Activated T-helper 1 cell treated with anti-CD3 and anti-CD28 coated beads, Interleukin-2, amount 50 U/mL, for 16 hours (primary cell): ENCODE measurements at regions not wholly inside any gene's neighbourhood (a gene's known extent, or its start where the extent isn't known, plus 50 kb on each side); places are given as distances from the start of the nearest gene placed in this dataset.

ENCODE experiments used
- DNase-seq, 2 donors: peaks; one replicate each; pipeline ENCODE4 v3.0.0-alpha.2; 2020; ENCODE audit warnings: low read depth in 1 of 2, low spot score in 1 of 2

GRCh38 chr5:18098691-18099090 is 464.4 kb downstream of the TAF11L14 start:
- DNase-seq, result no peak

DNA sequence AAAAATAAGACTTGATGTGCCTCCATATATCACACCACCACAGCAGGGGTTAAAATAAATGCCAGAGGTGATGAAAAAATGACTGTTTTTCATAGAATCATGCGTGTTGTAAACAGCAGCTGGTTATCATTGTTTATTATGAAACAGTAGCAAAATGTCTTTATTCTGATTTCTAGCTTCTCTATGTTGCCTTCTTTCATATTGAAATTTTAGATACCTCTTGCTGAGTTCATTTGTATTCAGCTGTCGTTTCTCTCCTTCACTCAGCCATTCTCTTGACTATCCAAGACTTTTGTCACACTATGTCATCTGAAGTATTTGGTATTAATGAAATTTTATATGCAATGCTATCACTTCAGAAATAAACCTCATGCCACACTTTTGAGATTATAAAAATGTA is 465.0 kb downstream of the TAF11L14 start:
- no peak for DNase-seq

- no peak for DNase-seq
Measured at GRCh38 chr5:18101532-18101931, 467.3 kb downstream of the TAF11L14 start.

DNA sequence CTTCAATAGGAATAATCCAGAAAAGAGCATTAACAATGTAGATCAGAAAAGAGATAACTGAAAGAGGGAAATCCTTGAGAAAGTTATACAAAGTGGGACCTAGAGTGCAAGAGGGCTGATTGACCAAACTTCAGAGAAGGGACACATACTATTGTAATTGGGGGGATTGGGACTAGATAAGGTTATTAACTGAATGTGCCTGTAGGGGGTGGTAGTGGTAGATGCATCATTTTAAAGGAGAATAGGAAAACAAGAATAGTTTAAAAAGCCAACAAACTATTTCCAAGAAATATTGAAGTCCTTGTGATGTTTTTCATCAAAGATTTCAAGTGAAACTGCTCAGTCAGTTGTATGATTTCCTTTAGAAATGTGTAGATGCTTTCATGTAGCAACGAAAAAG is 468.5 kb downstream of the TAF11L14 start:
- DNase-seq, result no peak

DNA sequence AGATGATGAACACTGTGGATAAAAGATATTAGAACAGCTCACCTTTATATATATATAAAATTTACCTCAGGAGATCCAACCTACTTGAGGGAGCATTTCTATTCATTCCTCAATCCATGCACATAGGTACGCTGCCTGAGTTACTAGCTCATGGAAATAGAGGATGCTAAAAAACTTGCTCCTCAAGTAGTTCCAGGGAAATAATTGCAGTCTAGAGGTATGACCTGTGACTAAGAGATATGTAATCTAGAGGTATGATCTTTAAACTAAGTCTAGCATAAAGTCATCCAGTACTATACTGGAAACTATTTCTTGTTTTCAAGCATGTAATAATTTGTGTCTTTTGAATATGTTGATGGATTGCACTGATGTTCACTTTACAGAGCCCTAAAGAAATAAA is 471.2 kb downstream of the TAF11L14 start:
- DNase-seq, result no peak

GRCh38 chr5:18111906-18112465 is 477.7 kb downstream of the TAF11L14 start:
- no peak for DNase-seq

GRCh38 chr5:18113721-18114120 is 479.5 kb downstream of the TAF11L14 start:
- no peak for DNase-seq

GRCh38 chr5:18114151-18114757 is 480.0 kb downstream of the TAF11L14 start:
- DNase-seq, result no peak

DNA sequence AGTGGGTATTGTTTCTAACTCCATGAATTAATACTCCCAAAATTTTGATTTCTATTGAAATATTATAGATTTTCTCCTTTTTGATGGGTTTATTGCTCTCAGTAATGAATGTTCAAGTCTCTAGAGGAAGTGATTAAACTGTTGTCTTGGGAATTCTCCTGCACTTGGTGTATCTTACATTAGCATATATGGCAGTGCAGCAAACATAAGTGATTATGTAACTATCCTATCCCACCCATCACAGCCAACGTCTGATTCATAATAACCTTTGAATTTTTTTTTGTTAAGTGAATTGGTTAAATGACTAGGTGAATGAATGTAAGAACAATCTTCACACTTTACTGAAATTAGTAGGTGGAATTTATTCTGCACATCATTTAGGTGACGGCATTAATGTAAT is 483.7 kb downstream of the TAF11L14 start:
- DNase-seq, result no peak

DNA sequence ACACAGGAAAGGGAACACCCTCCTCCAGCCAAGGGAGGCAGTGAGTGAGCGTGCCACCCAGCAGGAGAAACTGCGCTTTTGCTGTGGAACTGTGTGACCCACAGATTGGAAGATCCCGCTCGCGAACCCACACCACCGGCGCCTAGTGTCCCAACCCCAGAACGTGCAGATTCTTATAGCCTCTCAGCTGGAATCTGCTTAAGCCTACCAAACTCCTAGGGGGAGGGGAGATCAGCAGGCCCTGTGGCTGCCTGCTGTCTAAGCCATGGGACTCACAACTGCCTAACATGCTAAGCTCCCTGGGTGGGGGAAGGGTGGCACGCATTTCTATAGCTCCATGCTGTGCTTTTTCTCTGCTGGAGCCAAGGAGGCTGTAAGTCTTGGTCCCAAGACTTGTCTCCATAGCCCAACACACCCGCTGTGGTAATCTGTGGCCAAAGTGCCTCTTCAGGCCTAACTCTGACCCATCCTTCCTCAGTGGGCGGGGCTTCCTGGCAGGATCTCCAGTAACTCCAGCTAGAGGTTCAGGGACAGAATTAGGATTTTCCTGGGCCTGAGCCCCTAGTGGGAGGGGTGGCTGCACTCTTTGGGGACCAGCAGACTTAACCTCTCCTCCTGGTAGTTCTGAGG is 485.0 kb downstream of the TAF11L14 start:
- no peak for DNase-seq

DNA sequence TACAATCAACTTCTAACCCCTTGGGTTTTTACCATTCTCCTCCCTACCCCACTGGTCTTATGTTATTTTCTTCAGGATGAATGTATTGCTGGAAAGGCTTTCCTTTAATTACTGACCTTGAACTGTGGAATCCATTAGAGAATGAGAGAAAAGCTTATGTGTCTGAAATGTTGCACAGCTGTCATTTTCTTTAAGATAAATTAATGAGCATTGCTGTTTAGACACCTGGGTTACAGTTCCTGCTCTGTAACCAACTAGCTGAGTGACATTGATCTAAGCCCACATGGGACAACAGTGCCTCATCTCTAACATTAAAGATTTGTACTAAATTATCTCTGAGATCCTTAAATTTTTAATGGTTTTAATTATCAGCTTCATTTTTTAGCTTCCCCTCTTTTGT is 507.0 kb downstream of the TAF11L14 start:
- no peak for DNase-seq

- DNase-seq, result no peak
Measured at GRCh38 chr5:18142831-18143230, 508.6 kb downstream of the TAF11L14 start.

GRCh38 chr5:18152671-18153070 is 518.4 kb downstream of the TAF11L14 start:
- DNase-seq, result no peak

DNA sequence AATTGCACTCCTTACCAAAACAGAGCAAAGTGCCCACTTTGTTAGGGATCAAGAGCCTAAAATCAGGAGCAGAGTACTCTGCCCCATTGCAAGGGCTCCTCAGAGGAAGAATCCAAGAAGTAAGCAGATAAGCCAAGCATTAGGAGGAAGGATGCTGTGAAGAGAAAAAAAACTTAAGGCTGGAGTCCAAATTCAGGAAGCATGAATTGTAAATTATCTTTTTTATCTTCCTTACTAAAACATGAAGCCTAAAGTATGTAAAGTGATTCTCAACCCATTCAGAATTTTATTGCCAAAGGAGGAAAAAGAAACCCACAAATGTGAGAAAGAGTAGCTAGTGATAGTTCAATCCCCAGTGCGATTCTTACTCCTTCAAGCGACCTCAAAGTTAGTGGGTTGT is 523.9 kb downstream of the TAF11L14 start:
- DNase-seq, result no peak

DNA sequence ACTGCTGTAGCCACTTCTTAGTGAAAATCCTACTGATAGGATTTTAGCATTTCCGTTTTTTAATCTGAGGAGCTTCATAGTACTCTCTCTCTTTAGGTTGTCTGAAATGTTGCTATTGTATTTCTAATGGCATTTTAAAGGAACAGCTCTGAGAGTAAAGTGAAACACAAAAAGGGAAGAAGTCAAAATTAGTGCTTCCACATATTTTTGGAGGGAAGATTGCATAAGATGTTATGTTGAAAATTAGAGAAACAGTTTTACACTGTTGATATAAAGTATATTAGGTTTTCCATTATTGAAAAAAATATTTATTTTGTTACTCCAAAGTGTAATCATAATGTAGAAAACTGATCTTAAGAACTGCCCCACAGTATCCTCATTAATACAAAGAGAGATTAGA is 525.1 kb downstream of the TAF11L14 start:
- DNase-seq, result no peak

- DNase-seq, result no peak
Measured at GRCh38 chr5:18171684-18172083, 537.4 kb downstream of the TAF11L14 start.

GRCh38 chr5:18179579-18179978 is 545.3 kb downstream of the TAF11L14 start:
- DNase-seq, result no peak

DNA sequence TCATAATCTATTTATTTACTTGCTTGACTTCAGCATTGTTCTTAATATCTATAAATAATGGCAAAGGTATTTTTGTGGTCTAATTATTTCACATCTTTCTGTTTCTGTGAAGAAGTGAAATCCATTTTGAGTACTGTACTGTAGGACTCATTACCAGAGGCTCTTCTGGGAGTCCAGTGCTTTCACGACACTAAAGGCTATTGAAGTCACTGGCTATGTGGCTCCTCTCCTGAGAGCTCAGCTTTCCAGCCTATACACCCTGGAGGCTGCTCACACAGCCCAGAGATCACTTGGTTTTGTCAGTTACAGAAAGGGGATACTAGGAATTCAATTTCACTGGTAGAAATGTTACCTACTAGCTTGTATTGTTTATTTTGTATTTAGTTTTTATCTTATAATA is 547.3 kb downstream of the TAF11L14 start:
- DNase-seq, result no peak

DNA sequence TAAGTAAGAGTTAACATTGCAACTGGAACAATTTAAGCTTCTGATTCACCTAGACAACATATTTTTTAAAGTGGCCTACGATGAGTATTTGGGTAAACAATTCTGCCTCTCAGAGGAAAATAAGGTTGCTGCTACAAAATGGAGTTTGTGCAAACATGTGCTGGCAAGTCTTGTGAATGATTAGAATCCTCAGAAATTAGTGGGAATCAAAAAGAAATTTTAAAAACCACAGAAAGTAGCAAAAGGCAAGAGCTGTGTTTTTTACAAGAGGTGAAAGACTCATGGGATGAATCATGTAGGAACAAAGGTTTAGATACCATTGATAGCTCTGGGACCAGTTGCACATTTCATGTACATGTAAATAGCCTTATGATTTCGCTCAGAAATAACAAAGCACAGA is 561.6 kb downstream of the TAF11L14 start:
- no peak for DNase-seq

DNA sequence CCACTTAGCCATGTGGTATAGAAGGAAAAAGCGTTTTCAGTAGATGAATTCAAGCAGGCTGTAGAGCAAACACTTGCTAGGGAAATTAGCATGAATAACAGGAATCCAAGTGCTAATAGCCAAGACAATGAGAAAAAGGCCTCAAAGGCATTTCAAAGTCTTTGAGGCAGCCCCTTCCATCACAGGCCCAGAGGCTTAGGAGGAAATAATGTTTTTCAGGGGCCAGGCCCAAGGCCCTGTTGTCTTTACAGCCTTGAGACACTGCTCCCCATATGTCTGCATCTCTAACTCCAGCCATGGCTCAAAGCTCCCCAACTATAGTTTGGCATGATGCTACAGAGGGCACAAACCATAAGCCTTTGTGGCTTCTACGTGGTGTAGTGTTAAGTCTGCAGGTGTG is 563.5 kb downstream of the TAF11L14 start:
- DNase-seq, result no peak

DNA sequence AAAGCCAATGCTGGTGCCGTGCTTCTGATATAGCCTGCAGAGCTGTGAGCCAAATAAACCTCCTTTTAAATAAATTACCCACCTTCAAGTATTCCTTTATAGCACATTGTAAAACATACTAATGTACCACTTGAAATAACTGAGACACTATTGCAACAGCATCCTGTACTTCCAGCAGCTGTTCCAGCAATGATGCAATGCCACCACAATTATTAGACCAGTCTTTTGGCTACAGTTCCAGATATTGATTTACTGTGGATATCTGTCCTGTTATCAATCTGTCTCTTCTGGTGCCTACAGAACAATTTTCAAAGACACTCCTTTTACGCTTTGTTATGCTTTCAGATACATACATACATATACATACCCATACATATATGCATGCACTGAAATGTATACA is 567.9 kb downstream of the TAF11L14 start:
- no peak for DNase-seq

DNA sequence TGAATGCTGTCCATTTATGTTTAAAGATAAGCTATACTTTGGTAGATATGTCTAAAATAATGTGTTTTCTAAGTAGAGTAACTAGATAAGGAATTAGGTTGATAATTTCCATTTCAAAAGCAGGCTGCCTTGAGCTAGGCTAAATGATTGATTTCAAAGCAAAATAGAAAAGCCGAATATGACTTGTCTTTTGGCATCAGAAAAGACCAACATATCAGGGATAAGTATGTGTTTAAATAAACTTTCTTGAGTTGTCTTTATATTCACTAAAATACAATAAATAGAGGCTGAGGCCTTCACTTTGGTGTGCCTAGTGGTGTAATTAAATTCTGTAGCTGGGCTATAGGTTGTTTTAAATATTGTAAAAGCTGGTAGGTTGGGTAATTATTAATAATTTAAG is 569.0 kb downstream of the TAF11L14 start:
- DNase-seq, result no peak

DNA sequence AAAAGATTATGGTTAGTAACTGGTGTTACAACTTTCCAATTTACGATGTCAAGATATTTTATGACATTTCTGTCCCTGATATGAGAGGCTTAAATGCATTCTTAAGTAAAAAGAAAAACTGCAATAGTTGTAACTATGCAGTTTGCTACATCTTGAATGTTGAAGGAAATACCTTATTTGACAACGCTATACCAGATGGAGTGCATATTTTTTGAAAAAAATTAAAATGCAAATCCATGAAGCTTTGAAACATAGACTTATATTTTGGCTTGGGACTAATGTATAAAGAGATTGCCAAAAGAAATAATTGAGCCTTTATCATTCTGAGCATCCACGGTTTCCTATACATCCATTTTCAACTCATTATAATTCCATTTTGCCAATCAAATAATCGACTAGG is 579.4 kb downstream of the TAF11L14 start:
- no peak for DNase-seq
